ENCODE measurements at regions not wholly inside any gene's neighbourhood (a gene's known extent, or its start where the extent isn't known, plus 50 kb on each side); places are given as distances from the start of the nearest gene placed in this dataset.
"Not testable (repeated sequence)": the region's sequence is repeated elsewhere in the genome, so short reads cannot be mapped to it uniquely, and the experiment has no call there.

DNA sequence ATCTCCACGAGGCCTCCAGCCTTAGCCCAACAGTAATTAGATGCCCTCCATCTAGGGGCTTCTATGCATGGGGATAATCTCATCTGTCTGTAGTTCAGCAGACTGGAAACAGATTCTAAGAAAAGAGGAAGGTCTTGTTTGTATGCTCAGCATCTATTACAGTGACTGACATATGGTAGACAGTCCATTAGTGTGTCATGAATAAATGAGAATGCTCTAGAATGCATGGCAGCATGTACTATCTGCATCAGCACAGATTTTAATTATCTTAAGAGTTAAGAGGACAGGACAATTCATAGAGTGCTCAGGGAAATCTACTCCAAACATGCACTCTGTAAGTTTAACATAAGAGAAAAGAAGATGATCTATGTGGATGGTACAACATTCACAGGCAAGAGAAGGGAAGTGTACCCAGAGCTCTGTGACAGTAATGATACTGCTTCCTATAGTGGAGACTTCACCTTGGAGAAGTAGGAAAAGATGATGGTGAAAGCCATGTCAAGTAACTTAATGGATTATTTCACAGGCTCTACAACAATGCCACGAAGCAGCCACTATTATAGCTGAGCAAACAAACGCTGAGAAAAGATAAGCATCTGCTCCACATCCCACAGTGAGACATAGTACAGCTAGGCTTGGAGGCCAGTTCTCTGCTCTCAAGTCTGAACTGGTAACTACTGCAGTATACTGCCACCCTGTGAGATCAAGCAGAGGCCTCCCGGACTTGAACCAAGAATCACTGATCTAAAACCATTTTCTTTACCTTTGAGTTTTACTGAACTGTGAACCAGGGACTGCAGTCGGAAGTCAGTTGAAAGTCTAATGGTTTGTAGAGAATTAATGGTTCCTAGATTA, 309.2 kb upstream of the SPTLC3 start:
- no peak for DNase-seq

DNA sequence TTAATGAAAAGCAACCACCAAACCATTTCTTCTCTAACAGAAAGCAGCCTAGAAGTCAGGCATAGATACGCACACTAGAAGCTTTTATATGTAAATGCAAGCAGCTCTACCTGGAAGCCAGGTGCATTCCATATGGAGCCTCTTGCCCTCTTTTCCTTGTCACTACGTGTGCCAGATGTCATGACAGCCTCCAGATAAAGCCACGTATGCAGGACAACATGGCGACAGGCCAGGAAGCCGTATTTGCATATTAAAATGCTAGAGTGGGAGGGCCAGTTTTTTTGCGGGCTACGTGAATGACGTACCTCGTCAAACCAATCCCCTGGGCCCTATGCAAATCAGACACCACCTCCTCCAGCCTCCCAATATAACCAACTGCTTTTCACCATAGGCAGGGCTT, 308.1 kb upstream of the SPTLC3 start:
- no peak for DNase-seq

DNA sequence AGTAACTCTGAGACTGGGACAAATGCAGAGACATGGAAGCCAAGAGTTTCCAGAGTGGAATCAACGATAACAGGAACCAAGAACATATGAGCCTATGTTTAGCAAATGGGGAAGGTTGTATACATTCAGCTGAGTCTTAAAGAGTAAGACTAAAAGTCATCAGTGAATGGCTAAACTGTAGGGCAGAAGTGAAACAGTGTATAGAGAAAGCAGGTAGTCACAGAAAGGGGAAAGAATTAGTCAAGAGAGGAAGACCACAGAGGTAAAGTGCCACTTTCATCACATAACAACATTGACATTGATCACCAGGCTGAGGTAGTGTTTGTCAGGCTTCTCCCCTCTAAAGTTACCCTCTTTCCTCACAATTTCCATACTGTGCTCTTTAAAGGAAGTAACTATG, 306.5 kb upstream of the SPTLC3 start:
- DNase-seq, result no peak

DNA sequence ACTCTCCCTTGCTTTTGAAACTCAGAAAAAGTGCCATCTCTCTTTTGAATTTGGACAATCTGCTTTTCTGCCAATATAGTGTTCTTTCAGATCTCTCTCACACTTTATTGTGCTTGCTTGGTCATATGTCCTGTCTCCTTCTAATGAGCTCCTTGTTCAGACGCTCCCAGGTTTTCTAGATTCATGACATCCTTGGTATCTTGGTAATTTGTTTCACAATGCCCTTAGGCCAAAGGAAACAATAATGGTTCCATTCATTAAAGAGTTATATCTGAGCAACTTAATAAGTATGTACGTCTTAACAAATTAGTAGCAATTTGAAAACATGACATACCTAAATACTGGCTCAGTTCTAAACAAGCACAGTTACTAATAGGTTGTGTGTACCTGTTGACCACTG, 293.4 kb upstream of the SPTLC3 start:
- no peak for DNase-seq

DNA sequence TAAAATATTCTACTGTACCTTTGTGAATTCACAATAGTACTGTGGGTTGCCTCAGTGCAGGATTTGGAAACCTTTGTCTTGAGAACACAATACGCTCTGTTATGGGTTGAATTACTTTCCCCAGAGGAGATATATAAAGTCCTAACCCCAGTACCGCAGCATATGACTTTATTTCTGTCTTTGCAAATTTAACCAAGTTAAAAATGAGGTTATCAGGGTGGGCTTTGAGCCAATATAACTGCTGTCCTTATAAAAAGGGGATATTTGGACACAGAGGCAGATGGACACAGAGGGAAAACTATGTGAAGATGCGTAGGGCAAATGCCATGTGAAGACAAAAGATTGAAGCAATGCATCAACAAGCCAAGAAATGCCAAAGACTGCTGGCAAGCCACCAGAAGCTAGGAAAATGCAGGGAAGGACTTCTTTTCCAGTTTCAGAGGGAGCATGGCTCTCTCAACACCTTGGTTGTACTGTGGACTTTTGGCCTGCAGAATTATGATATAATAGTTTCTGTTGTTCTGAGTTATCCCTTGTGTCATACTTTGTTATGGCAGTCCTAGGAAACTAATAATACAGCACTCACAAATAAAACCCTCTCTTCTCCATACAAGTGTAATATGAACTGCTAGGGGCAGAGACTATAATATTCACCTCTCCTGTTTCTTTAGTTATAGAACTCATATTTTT, 292.6 kb upstream of the SPTLC3 start:
- DNase-seq, result no peak

DNA sequence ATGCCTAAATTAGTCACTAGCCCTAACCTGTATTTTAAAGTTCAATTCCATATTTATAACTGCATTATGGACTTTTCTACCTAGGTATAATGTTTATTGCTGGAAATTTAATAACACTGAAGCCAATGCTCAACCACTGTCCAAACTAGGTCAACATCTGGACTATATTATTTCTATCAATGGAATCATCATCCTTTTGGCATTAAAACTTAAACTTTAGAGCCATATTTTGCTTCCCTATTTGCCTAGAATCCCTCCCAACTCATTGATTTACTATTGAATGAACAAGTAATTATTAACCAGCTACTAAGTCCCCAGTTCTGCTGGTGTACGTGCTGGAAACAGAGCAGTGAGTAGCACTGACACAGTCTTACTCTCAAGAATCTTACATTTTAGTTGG, 291.7 kb upstream of the SPTLC3 start:
- DNase-seq, result no peak

DNA sequence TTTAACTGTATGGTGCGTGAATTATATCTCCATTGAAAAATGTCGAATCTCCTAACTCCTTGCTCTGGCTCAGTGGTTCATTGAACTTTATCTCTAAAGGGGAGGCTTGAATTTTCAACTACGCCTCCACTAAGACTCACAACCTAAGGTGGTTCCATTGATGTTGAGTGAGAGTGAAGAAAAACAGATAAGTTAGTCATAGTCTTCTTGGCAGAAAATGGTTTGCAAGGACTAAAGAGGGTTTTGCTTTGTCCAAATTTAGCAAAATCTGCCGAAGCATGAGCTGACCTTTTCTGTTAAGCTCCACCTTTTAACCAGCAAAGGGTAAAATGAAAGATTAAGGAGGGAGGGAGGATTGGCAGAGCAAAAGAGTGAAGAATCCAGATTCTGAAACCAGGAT, 290.2 kb upstream of the SPTLC3 start:
- no peak for DNase-seq

DNA sequence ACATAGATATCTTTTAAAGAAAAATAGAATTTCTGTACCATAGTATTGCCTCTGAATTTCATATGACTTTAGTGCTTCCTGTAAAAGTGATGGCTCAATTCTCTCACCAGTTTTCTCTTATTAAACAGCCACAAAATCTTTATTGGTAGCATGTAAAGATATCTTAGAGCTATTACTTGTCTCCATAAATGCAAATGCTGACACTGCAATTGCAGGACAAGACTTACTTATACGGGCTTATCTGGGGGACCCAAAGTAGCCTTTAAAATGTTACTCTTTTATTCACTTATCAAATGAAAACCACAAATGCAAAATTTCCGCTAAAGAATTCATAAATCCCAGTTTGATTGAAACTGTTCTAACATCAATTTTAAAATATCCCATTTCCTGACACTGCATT, 287.1 kb upstream of the SPTLC3 start:
- DNase-seq, result no peak

DNA sequence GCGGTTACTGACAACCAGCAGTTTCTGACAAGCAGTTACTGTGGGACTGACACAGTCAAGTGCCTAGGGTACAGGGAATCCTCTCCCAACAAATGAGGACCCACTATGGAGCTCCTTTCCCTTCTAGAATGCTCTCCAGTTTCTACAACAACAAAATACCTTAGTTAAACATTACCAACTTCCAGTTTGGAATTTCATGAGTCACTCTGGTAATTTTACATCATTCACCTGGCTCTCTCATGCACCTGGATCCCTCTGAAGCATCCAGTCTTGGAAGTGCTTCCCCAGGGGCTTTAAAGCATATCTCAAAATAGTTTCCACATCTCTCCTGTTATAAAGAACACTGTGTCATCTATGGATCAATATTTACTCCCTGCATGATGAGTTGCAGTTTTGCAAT, 286.7 kb upstream of the SPTLC3 start:
- no peak for DNase-seq

DNA sequence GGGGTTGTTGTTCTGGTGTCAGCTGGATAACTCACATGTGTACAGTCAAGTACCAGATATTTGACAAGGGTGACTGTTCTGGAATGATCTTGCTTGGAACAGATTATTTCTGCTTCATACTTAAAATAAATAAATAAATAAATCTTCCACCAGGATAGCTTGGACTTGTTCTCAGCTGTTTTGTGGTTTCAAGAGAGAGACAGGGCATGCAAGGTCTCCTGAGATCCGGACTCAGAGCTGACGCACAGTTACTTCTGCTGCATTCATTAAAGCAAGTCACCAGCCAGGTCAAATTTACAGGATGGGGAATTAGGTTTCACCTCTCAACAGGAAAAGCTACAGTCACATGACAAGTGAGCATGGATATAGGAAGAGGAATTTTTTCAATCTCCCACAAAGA, 285.0 kb upstream of the SPTLC3 start:
- no peak for DNase-seq

DNA sequence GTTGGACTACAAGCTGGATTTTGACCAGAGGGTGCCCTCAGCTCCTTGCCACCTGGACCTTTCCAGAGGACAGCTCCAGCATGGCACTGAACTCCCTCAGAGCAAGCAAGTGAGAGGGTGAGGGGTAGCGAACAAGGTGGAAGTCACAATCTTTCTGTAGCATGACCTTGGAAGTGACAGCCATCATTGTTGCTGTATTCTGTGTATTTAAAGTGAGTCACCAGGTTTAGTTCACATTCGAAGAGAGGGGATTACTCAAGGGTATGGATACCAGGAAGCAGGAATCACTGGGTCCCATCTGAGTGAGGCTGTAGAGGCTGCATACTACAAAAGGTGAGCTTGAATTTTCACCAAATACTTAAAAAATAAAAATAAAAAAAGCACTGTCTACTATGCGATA, 280.0 kb upstream of the SPTLC3 start:
- DNase-seq, result no peak

DNA sequence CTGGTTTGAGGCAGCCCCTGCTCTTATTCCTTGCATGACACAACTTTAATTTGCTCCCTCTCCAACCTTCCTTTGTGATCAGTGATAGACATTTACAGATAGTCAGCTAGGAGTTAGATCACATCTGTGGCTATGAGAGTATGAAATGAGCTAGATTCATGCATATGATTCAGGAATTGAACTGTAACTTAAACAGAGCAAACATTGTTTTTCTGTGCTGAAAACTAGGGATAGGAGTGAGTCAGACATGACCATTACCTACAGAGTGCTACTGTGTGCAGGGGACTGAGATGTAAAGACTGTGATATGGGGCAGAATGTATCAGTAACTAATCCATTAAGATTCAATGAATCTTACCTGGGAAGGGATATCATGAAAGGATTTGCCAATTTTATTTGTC, 279.4 kb upstream of the SPTLC3 start:
- no peak for DNase-seq

DNA sequence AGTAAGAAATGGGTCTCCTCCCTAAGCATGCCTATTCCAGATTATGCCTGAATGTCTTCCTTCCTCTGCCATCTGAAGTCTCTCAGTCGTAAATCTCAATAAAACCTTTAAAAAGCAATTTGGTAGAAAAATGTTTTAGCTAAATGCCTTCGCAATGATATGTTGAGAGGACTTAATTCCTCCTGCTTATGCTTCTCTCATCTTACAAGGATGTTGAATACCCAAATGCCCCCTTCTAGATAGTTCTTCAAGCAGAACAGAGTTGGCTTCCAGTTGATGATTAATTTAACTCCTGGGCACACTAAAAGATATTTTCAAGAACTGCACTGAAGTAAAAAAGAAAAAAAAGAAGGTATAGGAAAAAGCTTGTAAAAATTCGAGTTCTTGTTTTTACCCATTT, 275.0 kb upstream of the SPTLC3 start:
- no peak for DNase-seq

DNA sequence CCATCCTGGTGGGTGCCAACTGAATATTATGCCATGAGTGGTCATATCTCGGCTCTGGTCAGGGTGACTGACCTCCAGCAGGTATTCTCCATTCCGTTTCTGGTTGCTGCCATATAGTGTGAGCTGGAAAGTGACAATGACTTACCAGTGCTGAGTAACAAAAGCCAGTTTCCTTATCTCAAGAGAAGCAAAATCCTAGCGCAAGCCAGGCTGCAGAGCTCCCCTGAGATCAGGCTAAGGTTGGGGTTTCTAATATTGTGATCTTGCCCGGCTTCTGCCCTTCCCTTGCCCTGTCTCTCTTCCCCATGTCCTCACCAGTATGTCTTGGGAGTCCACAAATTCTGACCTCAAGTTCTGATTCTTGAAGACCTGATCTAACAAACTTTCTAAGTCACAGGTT, 271.3 kb upstream of the SPTLC3 start:
- no peak for DNase-seq

DNA sequence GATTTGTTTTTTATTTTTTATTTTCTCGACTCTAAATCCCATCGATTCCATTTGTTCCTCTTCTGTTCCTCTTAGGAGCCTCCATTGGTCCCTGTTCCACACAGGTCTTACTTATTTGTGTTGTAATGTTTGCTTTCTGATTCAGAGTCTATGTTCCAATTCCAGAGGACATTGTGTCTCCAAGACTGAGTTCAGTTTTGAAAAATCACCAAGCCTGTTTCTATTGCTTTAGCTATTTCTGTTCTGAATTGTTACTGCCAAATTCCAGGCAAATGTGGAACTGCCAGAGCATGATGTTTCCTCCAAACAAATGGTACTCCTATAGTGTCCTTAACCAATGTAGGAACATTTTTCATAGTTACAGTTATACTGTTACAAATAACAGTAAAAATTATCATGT, 270.9 kb upstream of the SPTLC3 start:
- no peak for DNase-seq

DNA sequence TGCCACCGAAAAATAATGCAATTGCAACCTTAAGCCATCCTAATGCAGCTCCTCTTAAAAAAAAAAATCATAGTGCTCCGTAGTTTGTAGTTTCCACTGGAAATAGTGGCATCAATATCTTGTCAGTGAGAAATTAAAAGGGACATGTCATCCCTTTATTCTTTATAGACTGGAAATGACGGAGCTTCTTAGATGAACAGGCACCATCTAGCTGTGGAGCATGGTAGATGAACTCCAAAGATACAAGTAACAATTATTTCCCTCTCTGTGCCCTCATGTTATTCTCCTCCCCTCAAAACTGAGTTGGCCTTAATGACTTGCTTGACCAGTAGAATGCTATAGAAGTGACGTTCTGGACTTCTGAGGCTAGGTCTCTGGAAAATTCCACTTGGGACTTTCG, 268.1 kb upstream of the SPTLC3 start:
- no peak for DNase-seq

DNA sequence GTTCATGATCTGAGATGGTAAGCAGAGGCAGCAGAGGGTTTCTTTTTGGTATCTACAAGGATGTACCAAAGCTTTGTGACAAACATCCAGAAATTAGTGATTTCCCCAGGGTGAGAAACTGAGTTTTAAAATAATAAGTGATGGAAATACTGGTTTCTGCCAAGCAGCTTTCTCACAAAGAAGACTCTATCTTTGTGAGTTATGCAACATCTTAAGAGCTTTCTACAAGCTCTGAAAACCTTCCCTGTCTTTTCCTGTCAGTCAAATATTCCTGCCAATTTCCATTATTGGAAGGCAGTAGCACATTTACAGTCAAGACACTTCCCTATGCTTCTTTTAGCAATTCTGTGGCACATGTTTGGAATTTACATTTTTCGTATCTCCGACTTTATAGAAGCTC, 264.7 kb upstream of the SPTLC3 start:
- no peak for DNase-seq

DNA sequence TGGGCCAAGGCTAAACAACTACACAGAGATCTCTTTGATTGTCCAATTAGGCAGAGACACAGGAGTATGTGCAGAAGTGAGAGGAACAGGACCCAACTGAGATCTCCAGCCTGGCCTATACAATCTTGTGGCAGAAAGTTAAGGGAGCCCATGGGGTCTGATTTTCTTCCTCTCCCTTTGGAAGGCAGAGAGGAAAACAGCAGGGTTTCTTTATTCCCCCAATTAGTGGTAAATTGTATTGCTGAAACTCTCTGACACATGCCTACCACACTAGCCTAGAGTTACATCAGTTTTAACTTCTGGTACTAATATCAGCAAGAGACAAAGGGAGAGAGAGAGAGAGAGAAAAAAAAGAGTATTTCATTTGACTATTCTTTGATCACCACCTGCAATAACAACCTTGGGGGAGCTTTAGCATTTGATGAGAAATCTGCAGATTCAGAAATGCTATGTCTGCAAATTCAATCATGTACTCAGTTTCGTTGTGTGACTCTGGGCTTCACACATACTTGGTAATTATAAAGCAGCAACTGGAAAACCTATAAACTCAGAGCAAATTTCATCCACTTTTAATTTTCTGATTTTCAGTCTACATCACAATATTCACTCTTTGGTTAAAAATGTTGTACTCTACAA, 260.3 kb upstream of the SPTLC3 start:
- DNase-seq, result no peak

DNA sequence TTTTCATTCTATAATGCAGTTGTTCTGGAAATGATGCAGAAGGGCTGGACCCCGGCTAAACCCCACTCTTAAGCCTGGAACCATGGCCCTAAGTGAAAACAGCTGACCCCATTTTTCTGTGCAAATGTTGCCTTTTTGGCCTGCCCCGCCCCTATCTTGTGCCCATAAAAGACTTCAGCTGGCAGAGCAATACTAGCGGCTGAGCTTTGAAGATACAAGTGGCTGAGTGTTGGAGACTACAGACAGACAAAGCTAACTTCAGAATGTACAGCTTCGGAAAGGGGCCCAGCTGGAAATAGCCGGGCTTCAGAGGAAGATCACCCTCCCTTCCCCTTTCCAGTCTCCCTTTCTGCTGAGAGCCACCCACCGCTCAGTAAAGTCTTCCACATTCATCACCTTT, 258.6 kb upstream of the SPTLC3 start:
- no peak for DNase-seq

DNA sequence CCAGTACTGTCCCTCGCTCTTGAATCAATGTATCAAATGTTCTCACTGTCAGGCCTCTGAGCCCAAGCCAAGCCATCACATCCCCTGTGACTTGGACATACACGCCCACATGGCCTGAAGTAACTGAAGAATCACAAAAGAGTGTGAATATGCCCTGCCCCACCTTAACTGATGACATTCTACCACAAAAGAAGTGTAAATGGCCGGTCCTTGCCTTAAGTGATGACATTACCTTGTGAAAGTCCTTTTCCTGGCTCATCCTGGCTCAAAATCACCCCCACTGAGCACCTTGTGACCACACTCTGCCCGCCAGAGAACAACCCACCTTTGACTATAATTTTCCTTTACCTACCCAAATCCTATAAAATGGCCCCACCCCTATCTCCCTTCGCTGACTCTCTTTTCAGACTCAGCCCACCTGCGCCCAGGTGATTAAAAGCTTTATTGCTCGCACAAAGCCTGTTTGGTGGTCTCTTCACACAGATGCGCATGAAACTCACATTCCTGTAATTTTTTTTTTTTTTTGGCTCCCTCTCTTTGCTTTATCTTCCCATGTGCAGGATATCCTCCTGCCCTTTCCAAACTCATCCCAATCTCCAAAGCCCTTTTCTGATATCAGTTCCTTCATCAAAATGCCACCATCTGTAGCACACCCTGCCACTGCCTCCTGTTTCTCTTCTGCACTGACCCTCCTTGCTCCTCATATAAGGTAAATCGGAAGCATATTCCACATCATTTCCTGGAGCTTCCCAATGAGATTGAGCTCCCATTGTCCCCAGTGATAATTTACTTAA, 255.7 kb upstream of the SPTLC3 start:
- not testable (repeated sequence) for DNase-seq

DNA sequence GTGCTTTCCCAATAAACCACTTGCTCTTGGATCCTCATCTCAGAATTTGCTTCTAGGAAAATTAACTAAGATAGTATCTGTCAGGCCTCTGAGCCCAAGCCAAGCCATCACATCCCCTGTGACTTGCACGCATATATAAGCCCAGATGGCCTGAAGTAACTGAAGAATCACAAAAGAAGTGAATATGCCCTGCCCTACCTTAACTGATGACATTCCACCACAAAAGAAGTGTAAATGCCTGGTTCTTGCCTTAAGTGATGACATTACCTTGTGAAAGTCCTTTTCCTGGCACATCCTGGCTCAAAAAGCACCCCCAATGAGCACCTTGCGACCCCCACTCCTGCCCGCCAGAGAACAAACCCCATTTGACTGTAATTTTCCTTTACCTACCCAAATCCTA, 255.0 kb upstream of the SPTLC3 start:
- DNase-seq, result not testable (repeated sequence)

DNA sequence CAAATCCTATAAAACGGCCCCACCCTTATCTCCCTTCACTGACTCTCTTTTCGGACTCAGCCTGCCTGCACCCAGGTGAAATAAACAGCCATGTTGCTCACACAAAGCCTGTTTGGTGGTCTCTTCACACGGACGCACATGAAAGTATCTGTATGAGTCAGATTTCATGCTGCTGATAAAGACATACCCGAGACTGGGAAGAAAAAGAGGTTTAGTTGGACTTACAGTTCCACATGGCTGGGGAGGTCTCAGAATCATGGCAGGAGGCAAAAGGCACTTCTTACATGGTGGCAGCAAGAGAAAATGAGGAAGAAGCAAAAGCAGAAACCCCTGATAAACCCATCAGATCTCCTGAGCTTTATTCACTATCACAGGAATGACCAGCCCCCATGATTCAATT, 249.3 kb upstream of the SPTLC3 start:
- not testable (repeated sequence) for DNase-seq

DNA sequence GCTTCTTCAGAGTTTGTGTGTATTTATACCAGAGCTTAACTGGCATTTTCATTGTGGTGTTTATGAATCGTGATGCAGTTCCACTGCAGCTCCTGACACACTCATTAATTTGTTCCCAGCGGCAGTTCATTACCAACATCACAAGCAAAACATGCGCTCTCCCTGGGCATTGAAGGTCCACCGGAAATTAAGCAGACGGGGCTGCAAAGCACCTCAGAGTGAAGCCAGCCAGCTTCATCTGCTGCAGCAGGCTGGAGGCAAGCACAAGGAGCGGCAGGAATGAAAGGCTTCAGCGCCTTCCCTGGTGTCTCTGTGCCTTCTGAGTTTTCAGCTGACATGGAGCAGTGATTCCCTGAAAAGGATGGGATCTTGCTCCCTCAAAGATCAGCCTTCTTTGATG, 246.0 kb upstream of the SPTLC3 start:
- DNase-seq, result no peak
